ELF-1 (cell line): ENCODE measurements at regions not wholly inside any gene's neighbourhood (a gene's known extent, or its start where the extent isn't known, plus 50 kb on each side); places are given as distances from the start of the nearest gene placed in this dataset.

Experiments used
- DNase-seq: peaks from one replicate; pipeline ENCODE4 v3.0.0-alpha.2; 2016; ENCODE audit warnings: low read depth, low spot score

- no peak for DNase-seq
These were observed 367.6 kb upstream of the JAG1 start for GRCh38 chr20:11041396-11041795.

- DNase-seq: no peak
These were observed 369.2 kb upstream of the JAG1 start for GRCh38 chr20:11043001-11043400.

- DNase-seq: no peak
These were observed 370.8 kb upstream of the JAG1 start for GRCh38 chr20:11044561-11044960.

- DNase-seq: no peak
These were observed 371.8 kb upstream of the JAG1 start for GRCh38 chr20:11045412-11046175.

- no peak for DNase-seq
These were observed 373.8 kb upstream of the JAG1 start for GRCh38 chr20:11047559-11047958.

- DNase-seq: no peak
These were observed 374.9 kb upstream of the JAG1 start for GRCh38 chr20:11048739-11049138.

- no peak for DNase-seq
These were observed 376.6 kb upstream of the JAG1 start for GRCh38 chr20:11050350-11050749.

- DNase-seq: no peak
These were observed 377.3 kb upstream of the JAG1 start for GRCh38 chr20:11051136-11051535.

- DNase-seq: no peak
These were observed 379.5 kb upstream of the JAG1 start for GRCh38 chr20:11053310-11053709.

- DNase-seq: no peak
These were observed 380.6 kb upstream of the JAG1 start for GRCh38 chr20:11054266-11054993.

GRCh38 chr20:11056414-11056813 lies 382.6 kb upstream of the JAG1 start:
- no peak for DNase-seq

GRCh38 chr20:11057624-11058023 lies 383.8 kb upstream of the JAG1 start:
- DNase-seq: no peak

- no peak for DNase-seq
These were observed 385.9 kb upstream of the JAG1 start for GRCh38 chr20:11059659-11060058.

GRCh38 chr20:11060423-11061185 lies 386.8 kb upstream of the JAG1 start:
- no peak for DNase-seq

GRCh38 chr20:11063444-11063843 lies 389.6 kb upstream of the JAG1 start:
- DNase-seq: no peak

GRCh38 chr20:11064946-11065345 lies 391.1 kb upstream of the JAG1 start:
- no peak for DNase-seq

GRCh38 chr20:11067359-11067758 lies 393.6 kb upstream of the JAG1 start:
- DNase-seq: no peak

GRCh38 chr20:11072982-11073381 lies 399.2 kb upstream of the JAG1 start:
- no peak for DNase-seq

- peak; percentile 4 for DNase-seq
These were observed 402.8 kb upstream of the JAG1 start for GRCh38 chr20:11076434-11077105.

- no peak for DNase-seq
These were observed 403.4 kb upstream of the JAG1 start for GRCh38 chr20:11077226-11077625.

GRCh38 chr20:11080010-11080409 lies 406.2 kb upstream of the JAG1 start:
- DNase-seq: no peak
